B cell (primary cell): ENCODE measurements at regions not wholly inside any gene's neighbourhood (a gene's known extent, or its start where the extent isn't known, plus 50 kb on each side); places are given as distances from the start of the nearest gene placed in this dataset.

Experiments used
- ATAC-seq: fragments of 200-7000 bp; cut with Tn5 transposase; one replicate; pipeline ENCODE4 v1.10.0; 2021; ENCODE audit warnings: low read depth, mild to moderate bottlenecking, moderate number of reproducible peaks, moderate library complexity
- CTCF ChIA-PET: fragments of 350-600 bp; sonication (Branson Sonifier 250); formaldehyde crosslinking; loops from one replicate; lab custom pipeline; 2021; ENCODE audit warnings: antibody characterized with exemption, inconsistent platforms; lab: Charles Lee
- POLR2A ChIA-PET: fragments of 350-600 bp; sonication (Branson Sonifier 250); formaldehyde crosslinking; loops from one replicate; lab custom pipeline; 2021; ENCODE audit warnings: antibody characterized with exemption; lab: Charles Lee
- DNase-seq: peaks from one replicate; pipeline ENCODE4 v3.0.0; 2013
- H2AFZ ChIP-seq: 2 replicates; pipeline ENCODE4 v1.6.1; 2012; ENCODE audit warnings: mild to moderate bottlenecking, low read depth, low read length; ENCODE audit not compliant: insufficient read depth, poor library complexity, severe bottlenecking
- H3K27ac ChIP-seq, 2 donors: 1 replicate in 1 of 2; 2 replicates in 1 of 2; pipeline ENCODE4 v1.5.1; 2012 to 2013; ENCODE audit warnings: low read length in 2 of 2, mild to moderate bottlenecking in 2 of 2, moderate library complexity in 1 of 2
- H3K27me3 ChIP-seq, 4 experiments: fragments of 200-600 bp in 1 of 4; sonication (generic) in 1 of 4; replicated peaks in 1 of 4; 1 replicate in 2 of 4; 2 replicates in 2 of 4; pipeline versions ENCODE4 v1.6.1 to v1.7.0; 2013 to 2016; ENCODE audit warnings: low read length in 3 of 4, mild to moderate bottlenecking in 2 of 4, mixed read lengths in 1 of 4, moderate library complexity in 1 of 4; ENCODE audit not compliant: insufficient read depth in 4 of 4, control insufficient read depth in 3 of 4; ENCODE audit errors: control extremely low read depth in 1 of 4
- H3K36me3 ChIP-seq, 2 experiments: replicated peaks in 1 of 2; 1 replicate in 1 of 2; 2 replicates in 1 of 2; pipeline versions ENCODE4 v1.6.1 to v1.7.1; 2013; ENCODE audit warnings: low read length in 1 of 2; ENCODE audit not compliant: insufficient read depth in 2 of 2, control insufficient read depth in 1 of 2; ENCODE audit errors: control extremely low read depth in 1 of 2, extremely low read depth in 1 of 2
- H3K4me1 ChIP-seq, 2 donors: fragments of 200-600 bp in 1 of 2; sonication (generic) in 1 of 2; 1 replicate in 1 of 2; 2 replicates in 1 of 2; pipeline versions ENCODE4 v1.5.1 to v1.6.1; 2013 to 2017; ENCODE audit warnings: low read length in 2 of 2; ENCODE audit not compliant: control insufficient read depth in 2 of 2, insufficient read depth in 2 of 2
- H3K4me2 ChIP-seq: replicated peaks from 2 replicates; pipeline ENCODE3; 2012; ENCODE audit warnings: mild to moderate bottlenecking, low read depth, low read length; ENCODE audit not compliant: poor library complexity, severe bottlenecking
- H3K4me3 ChIP-seq, 5 experiments: fragments of 200-600 bp in 1 of 5; sonication (generic) in 1 of 5; 1 replicate in 3 of 5; 2 replicates in 2 of 5; pipeline versions ENCODE4 v1.5.1 to v1.7.0; 2011 to 2016; ENCODE audit warnings: low read length in 4 of 5, mild to moderate bottlenecking in 4 of 5, low read depth in 2 of 5, control low read depth in 1 of 5, moderate library complexity in 1 of 5; ENCODE audit not compliant: insufficient read depth in 1 of 5; ENCODE audit errors: control extremely low read depth in 1 of 5, extremely low read depth in 1 of 5
- H3K79me2 ChIP-seq: fragments of 200-600 bp; sonication (generic); one replicate; pipeline ENCODE4 v1.6.0; 2016; ENCODE audit warnings: low read length; ENCODE audit not compliant: control insufficient read depth, insufficient read depth
- H3K9ac ChIP-seq: fragments of 200-600 bp; sonication (generic); 2 replicates; pipeline ENCODE4 v1.6.1; 2017; ENCODE audit warnings: mild to moderate bottlenecking, low read length, moderate library complexity
- H3K9me3 ChIP-seq, 3 donors: one replicate each; pipeline versions ENCODE4 v1.6.1 to v1.7.1; 2013; ENCODE audit warnings: low read length in 2 of 3; ENCODE audit not compliant: control insufficient read depth in 2 of 3, insufficient read depth in 1 of 3; ENCODE audit errors: control extremely low read depth in 1 of 3
- H4K20me1 ChIP-seq: 2 replicates; pipeline ENCODE4 v1.6.0; 2012; ENCODE audit warnings: mild to moderate bottlenecking, low read length; ENCODE audit not compliant: insufficient read depth, control insufficient read depth, poor library complexity, severe bottlenecking
- H3K27ac Mint-ChIP-seq: one replicate; pipeline ENCODE4 v1.8.0; 2021; ENCODE audit warnings: mixed read lengths
- H3K27me3 Mint-ChIP-seq: one replicate; pipeline ENCODE4 v1.8.0; 2021; ENCODE audit warnings: mixed read lengths
- H3K4me1 Mint-ChIP-seq: one replicate; pipeline ENCODE4 v1.8.0; 2021; ENCODE audit warnings: mixed read lengths
- H3K4me3 Mint-ChIP-seq: one replicate; pipeline ENCODE4 v1.8.0; 2021; ENCODE audit warnings: mixed read lengths
- H3K9me3 Mint-ChIP-seq: one replicate; pipeline ENCODE4 v1.8.0; 2022; ENCODE audit warnings: mixed read lengths; ENCODE audit not compliant: insufficient read depth
- CTCF ChIP-seq: fragments of 200-600 bp; IDR thresholded peaks from one replicate; pipeline ENCODE4 v1.8.0; 2022; ENCODE audit warnings: antibody characterized with exemption, mild to moderate bottlenecking
- EZH2 ChIP-seq: IDR thresholded peaks from 2 replicates; pipeline ENCODE4 v1.6.1; 2012; ENCODE audit warnings: borderline replicate concordance, low read depth, mild to moderate bottlenecking, moderate library complexity, low read length; ENCODE audit not compliant: insufficient read depth, poor library complexity, severe bottlenecking
- WGBS: methylation state at CpG from one replicate; pipeline ENCODE4 v1.1.5; 2013; ENCODE audit warnings: missing lambda C conversion rate; ENCODE audit not compliant: insufficient coverage; 5-methylcytosine and 5-hydroxymethylcytosine counted together
- intact Hi-C: fragments of 100-400 bp; cut with micrococcal nuclease; formaldehyde crosslinking; loops from one replicate; pipeline ENCODE4 v1.10.0; 2022

GRCh38 chr11:42114927-42115326 lies 655.5 kb upstream of the LRRC4C start:
- H2AFZ ChIP-seq = no peak overlapping the region
- no peak for TF ChIP-seq CTCF
- TF ChIP-seq EZH2 = no peak
- no peaks in the 10 kb centered on the region for H3K9me3 ChIP-seq
- DNase-seq = no peak
- ChIA-PET POLR2A (no interaction called here), CTCF (no interaction called here)
- Mint-ChIP-seq H3K9me3 (peaks cover 2% of the 10 kb centered on the region), H3K27ac (no peak overlapping the region), H3K4me3 (no peak overlapping the region), H3K4me1 (no peaks in the 10 kb centered on the region), H3K27me3 (no peaks in the 10 kb centered on the region)
- no peaks in the 10 kb centered on the region for H3K4me1 ChIP-seq
- H4K20me1 ChIP-seq = no peaks in the 10 kb centered on the region
- H3K9ac ChIP-seq = no peak overlapping the region
- no peaks in the 10 kb centered on the region for H3K27me3 ChIP-seq
- no CpG with 5 or more reads among the region's 1 CpG for WGBS
- no peaks in the 10 kb centered on the region for H3K79me2 ChIP-seq
- no peaks in the 10 kb centered on the region for H3K36me3 ChIP-seq
- intact Hi-C loops = no loop called here
- H3K4me3 ChIP-seq = no peak overlapping the region
- no peak overlapping the region for H3K27ac ChIP-seq
- no peak for ATAC-seq
- H3K4me2 ChIP-seq = no peak overlapping the region

- Mint-ChIP-seq H3K27ac (no peak overlapping the region), H3K9me3 (peaks cover 9% of the 10 kb centered on the region), H3K27me3 (no peaks in the 10 kb centered on the region), H3K4me1 (no peaks in the 10 kb centered on the region), H3K4me3 (no peak overlapping the region)
- Histone ChIP-seq H4K20me1 (no peaks in the 10 kb centered on the region), H3K4me3 (no peak overlapping the region), H3K9me3 (peaks cover 0 to 2% (median 0%) of the 10 kb centered on the region in 3 donors), H3K27me3 (no peaks in the 10 kb centered on the region), H3K4me1 (no peaks in the 10 kb centered on the region), H3K36me3 (no peaks in the 10 kb centered on the region), H3K27ac (no peak overlapping the region), H3K9ac (no peak overlapping the region), H2AFZ (no peak overlapping the region), H3K4me2 (no peak overlapping the region), H3K79me2 (no peaks in the 10 kb centered on the region)
- DNase-seq (no peak), ATAC-seq (no peak)
- ChIA-PET POLR2A (no interaction called here), CTCF (no interaction called here)
- no peak for TF ChIP-seq CTCF
- no peak for TF ChIP-seq EZH2
- intact Hi-C loops = no loop called here
- WGBS = no CpG with 5 or more reads among the region's 1 CpG
These were observed 679.0 kb upstream of the LRRC4C start for GRCh38 chr11:42138454-42138853.
